ENCODE measurements at regions not wholly inside any gene's neighbourhood (a gene's known extent, or its start where the extent isn't known, plus 50 kb on each side); places are given as distances from the start of the nearest gene placed in this dataset.

DNA sequence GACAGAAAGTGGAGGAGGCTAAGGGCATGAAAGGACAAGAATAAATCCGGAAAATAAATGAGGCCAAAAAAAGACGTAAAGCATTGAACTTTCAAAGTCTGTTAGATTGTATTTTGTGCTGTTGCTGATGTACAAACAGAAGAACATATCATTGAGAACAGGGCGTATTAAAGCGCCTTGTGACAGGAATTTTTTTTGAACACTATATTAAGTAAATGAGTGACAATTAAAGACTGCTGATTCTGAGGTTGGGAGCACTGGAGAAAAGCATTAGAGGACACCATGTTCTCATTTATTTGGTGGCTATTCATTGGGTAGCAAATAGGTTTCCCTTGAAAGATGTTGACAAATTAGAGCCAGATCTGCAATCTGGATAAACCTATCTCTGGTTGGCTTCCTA lies 137.3 kb upstream of the SGCD start:
- H3K4me1 ChIP-seq (ENCODE audit: control insufficient read depth in 2 of 2, insufficient read depth in 1 of 2, low read depth in 1 of 2, low read length in 2 of 2), result peaks cover 0 to 2% of the 10 kb centered on the region in 2 donors
- H2AFZ ChIP-seq (ENCODE audit: low read length), result no peak overlapping the region
- no peak overlapping the region for H3K4me3 ChIP-seq (ENCODE audit: low read length in 2 of 2)
- no peak overlapping the region for H3K27ac ChIP-seq (replicated peaks; ENCODE audit: low read length)
- no peak overlapping the region for H2BK12ac ChIP-seq (ENCODE audit: low read length)
- DNase-seq (ENCODE audit: low spot score), result no peak
- H2BK15ac ChIP-seq (ENCODE audit: low read length), result no peak overlapping the region
- no peaks in the 10 kb centered on the region for H3K36me3 ChIP-seq (replicated peaks in 1 of 2; ENCODE audit: control insufficient read depth in 2 of 2, insufficient read depth in 2 of 2, low read length in 2 of 2)
- H3K79me1 ChIP-seq (ENCODE audit: low read depth, low read length), result no peaks in the 10 kb centered on the region
- no peaks in the 10 kb centered on the region for H3K27me3 ChIP-seq (ENCODE audit: control insufficient read depth in 3 of 3, insufficient read depth in 3 of 3, low read depth in 1 of 3, low read length in 3 of 3)
- H2BK5ac ChIP-seq (ENCODE audit: low read length), result no peak overlapping the region
- H2BK120ac ChIP-seq (ENCODE audit: low read depth, low read length), result no peak overlapping the region
- no CpG with 5 or more reads among the region's 4 CpGs for WGBS, 2 donors (ENCODE audit: extremely low coverage in 2 of 2, insufficient read length in 2 of 2, insufficient replicate concordance in 1 of 2)
- H4K91ac ChIP-seq (ENCODE audit: low read depth, low read length, poor library complexity), result no peak overlapping the region
- H3K14ac ChIP-seq (ENCODE audit: low read length), result no peak overlapping the region
- no peak overlapping the region for H4K8ac ChIP-seq (ENCODE audit: low read depth, low read length)
- no peak overlapping the region for H3K23ac ChIP-seq (ENCODE audit: low read depth, low read length, poor library complexity)
- H3K4me2 ChIP-seq (ENCODE audit: insufficient read depth, low read length, poor library complexity, severe bottlenecking), result no peak overlapping the region
- no peak overlapping the region for H3K18ac ChIP-seq (ENCODE audit: low read length)
- H3K9me3 ChIP-seq (replicated peaks in 1 of 2; ENCODE audit: control insufficient read depth in 2 of 2, insufficient read depth in 1 of 2, low read depth in 1 of 2, low read length in 2 of 2), result no peaks in the 10 kb centered on the region
- no peak overlapping the region for H3K4ac ChIP-seq (ENCODE audit: low read length)
- H2AK5ac ChIP-seq (ENCODE audit: low read depth, low read length), result no peak overlapping the region
- H3K9ac ChIP-seq (ENCODE audit: low read depth, low read length, poor library complexity), result no peak overlapping the region

DNA sequence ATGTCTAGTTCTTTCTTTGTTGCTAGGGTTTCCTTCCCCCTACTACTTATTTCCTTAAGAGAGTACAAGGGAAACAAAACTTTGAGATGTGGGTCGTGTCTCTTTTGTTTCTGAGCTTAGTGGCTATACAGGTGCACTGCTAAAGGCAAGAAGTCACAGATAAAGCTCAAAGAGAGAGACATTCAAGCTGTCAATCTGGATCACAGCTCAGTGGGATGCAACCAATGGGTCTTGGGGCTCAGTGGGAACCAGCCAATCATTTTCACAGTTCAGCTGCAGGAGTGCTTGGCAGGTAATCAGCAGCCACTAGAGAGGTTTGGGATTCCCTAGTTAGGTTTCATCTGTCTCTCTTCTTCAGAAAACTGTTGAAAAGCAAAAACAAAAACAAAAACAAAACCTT lies 135.4 kb upstream of the SGCD start:
- Histone ChIP-seq H3K27ac (replicated peaks; ENCODE audit: low read length) (no peak overlapping the region), H3K27me3 (ENCODE audit: control insufficient read depth in 3 of 3, insufficient read depth in 3 of 3, low read depth in 1 of 3, low read length in 3 of 3) (no peaks in the 10 kb centered on the region), H2BK120ac (ENCODE audit: low read depth, low read length) (no peak overlapping the region), H3K79me1 (ENCODE audit: low read depth, low read length) (no peaks in the 10 kb centered on the region), H4K8ac (ENCODE audit: low read depth, low read length) (no peak overlapping the region), H3K4me3 (ENCODE audit: low read length in 2 of 2) (no peak overlapping the region), H2AK5ac (ENCODE audit: low read depth, low read length) (no peak overlapping the region), H3K4ac (ENCODE audit: low read length) (no peak overlapping the region), H3K9me3 (replicated peaks in 1 of 2; ENCODE audit: control insufficient read depth in 2 of 2, insufficient read depth in 1 of 2, low read depth in 1 of 2, low read length in 2 of 2) (no peaks in the 10 kb centered on the region), H2AFZ (ENCODE audit: low read length) (no peak overlapping the region), H3K4me2 (ENCODE audit: insufficient read depth, low read length, poor library complexity, severe bottlenecking) (no peak overlapping the region), H4K91ac (ENCODE audit: low read depth, low read length, poor library complexity) (no peak overlapping the region), H3K4me1 (ENCODE audit: control insufficient read depth in 2 of 2, insufficient read depth in 1 of 2, low read depth in 1 of 2, low read length in 2 of 2) (peaks cover 0 to 2% of the 10 kb centered on the region in 2 donors), H2BK15ac (ENCODE audit: low read length) (no peak overlapping the region), H3K18ac (ENCODE audit: low read length) (no peak overlapping the region), H3K14ac (ENCODE audit: low read length) (no peak overlapping the region), H2BK12ac (ENCODE audit: low read length) (no peak overlapping the region), H2BK5ac (ENCODE audit: low read length) (no peak overlapping the region), H3K36me3 (replicated peaks in 1 of 2; ENCODE audit: control insufficient read depth in 2 of 2, insufficient read depth in 2 of 2, low read length in 2 of 2) (no peaks in the 10 kb centered on the region), H3K23ac (ENCODE audit: low read depth, low read length, poor library complexity) (no peak overlapping the region), H3K9ac (ENCODE audit: low read depth, low read length, poor library complexity) (no peak overlapping the region)
- no peak for DNase-seq (ENCODE audit: low spot score)
- WGBS, 2 donors (ENCODE audit: extremely low coverage in 2 of 2, insufficient read length in 2 of 2, insufficient replicate concordance in 1 of 2), result no CpG with 5 or more reads among the region's 1 CpG

DNA sequence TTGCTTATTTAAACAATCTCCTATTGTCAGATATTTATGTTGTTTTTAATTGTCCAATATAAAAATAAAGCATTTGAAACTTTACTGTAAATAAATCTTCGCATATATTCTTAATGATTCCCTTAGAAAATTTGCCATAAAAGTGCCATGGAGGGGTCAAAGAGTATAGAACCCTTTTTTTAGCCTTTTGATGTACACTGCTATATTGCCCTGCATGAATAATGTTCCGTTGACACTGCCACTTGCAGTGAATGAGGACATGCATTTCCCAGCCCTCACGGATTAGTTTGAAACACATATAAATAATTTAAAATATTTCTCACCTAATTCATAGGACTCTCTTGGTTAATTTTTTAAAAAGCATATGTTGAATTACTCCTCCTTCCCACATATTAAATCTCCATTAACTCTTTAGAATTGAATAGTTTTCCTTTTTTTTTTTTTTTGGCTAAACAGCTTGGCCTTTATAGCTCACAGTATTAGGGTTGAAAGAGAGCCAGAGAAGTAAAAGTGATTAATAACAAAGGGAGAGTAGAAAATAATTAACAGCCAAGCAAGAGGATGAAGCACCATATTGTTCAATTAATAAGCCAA lies 129.8 kb upstream of the SGCD start:
- peaks cover 0 to 1% of the 10 kb centered on the region in 2 donors for H3K4me1 ChIP-seq (ENCODE audit: control insufficient read depth in 2 of 2, insufficient read depth in 1 of 2, low read depth in 1 of 2, low read length in 2 of 2)
- no peak overlapping the region for H3K14ac ChIP-seq (ENCODE audit: low read length)
- no peak overlapping the region for H3K27ac ChIP-seq (replicated peaks; ENCODE audit: low read length)
- no peak overlapping the region for H4K8ac ChIP-seq (ENCODE audit: low read depth, low read length)
- no peak overlapping the region for H2AFZ ChIP-seq (ENCODE audit: low read length)
- no peak overlapping the region for H2BK120ac ChIP-seq (ENCODE audit: low read depth, low read length)
- no peak overlapping the region for H2BK5ac ChIP-seq (ENCODE audit: low read length)
- no peaks in the 10 kb centered on the region for H3K79me1 ChIP-seq (ENCODE audit: low read depth, low read length)
- no peak overlapping the region for H3K4me2 ChIP-seq (ENCODE audit: insufficient read depth, low read length, poor library complexity, severe bottlenecking)
- H3K36me3 ChIP-seq (replicated peaks in 1 of 2; ENCODE audit: control insufficient read depth in 2 of 2, insufficient read depth in 2 of 2, low read length in 2 of 2), result no peaks in the 10 kb centered on the region
- no peak overlapping the region for H2BK15ac ChIP-seq (ENCODE audit: low read length)
- no peak overlapping the region for H3K18ac ChIP-seq (ENCODE audit: low read length)
- no peak overlapping the region for H3K9ac ChIP-seq (ENCODE audit: low read depth, low read length, poor library complexity)
- no peak overlapping the region for H4K91ac ChIP-seq (ENCODE audit: low read depth, low read length, poor library complexity)
- no peak overlapping the region for H2AK5ac ChIP-seq (ENCODE audit: low read depth, low read length)
- H3K4me3 ChIP-seq (ENCODE audit: low read length in 2 of 2), result no peak overlapping the region
- DNase-seq (ENCODE audit: low spot score), result no peak
- H3K4ac ChIP-seq (ENCODE audit: low read length), result no peak overlapping the region
- no peaks in the 10 kb centered on the region for H3K27me3 ChIP-seq (ENCODE audit: control insufficient read depth in 3 of 3, insufficient read depth in 3 of 3, low read depth in 1 of 3, low read length in 3 of 3)
- WGBS, 2 donors (ENCODE audit: extremely low coverage in 2 of 2, insufficient read length in 2 of 2, insufficient replicate concordance in 1 of 2), result no CpG with 5 or more reads among the region's 3 CpGs
- H3K9me3 ChIP-seq (replicated peaks in 1 of 2; ENCODE audit: control insufficient read depth in 2 of 2, insufficient read depth in 1 of 2, low read depth in 1 of 2, low read length in 2 of 2), result no peaks in the 10 kb centered on the region
- H3K23ac ChIP-seq (ENCODE audit: low read depth, low read length, poor library complexity), result no peak overlapping the region
- no peak overlapping the region for H2BK12ac ChIP-seq (ENCODE audit: low read length)

DNA sequence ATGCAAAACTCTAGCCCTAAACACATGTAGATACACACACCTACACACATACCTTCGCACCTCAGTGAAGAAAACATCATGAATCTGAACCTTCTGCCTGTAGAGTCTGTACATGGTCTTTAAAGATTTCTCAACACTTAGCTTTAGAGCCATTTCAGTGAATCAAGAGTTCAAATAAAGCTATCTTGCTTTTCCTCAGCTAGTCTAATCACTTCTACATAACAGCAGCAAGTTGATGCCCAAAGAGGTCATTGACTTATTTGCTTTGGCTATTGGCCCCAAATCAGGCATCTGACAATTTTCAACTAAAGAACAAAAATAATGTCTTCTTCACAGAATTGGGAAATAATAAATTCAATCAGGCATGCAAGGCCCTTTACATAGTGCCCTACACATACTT lies 127.9 kb upstream of the SGCD start:
- H2BK5ac ChIP-seq (ENCODE audit: low read length), result no peak overlapping the region
- H3K4me1 ChIP-seq (ENCODE audit: control insufficient read depth in 2 of 2, insufficient read depth in 1 of 2, low read depth in 1 of 2, low read length in 2 of 2), result peaks cover 0 to 1% of the 10 kb centered on the region in 2 donors
- no peak overlapping the region for H4K8ac ChIP-seq (ENCODE audit: low read depth, low read length)
- H2BK15ac ChIP-seq (ENCODE audit: low read length), result no peak overlapping the region
- H3K9me3 ChIP-seq (replicated peaks in 1 of 2; ENCODE audit: control insufficient read depth in 2 of 2, insufficient read depth in 1 of 2, low read depth in 1 of 2, low read length in 2 of 2), result no peaks in the 10 kb centered on the region
- no peak overlapping the region for H3K27ac ChIP-seq (replicated peaks; ENCODE audit: low read length)
- no peak overlapping the region for H2AFZ ChIP-seq (ENCODE audit: low read length)
- H3K36me3 ChIP-seq (replicated peaks in 1 of 2; ENCODE audit: control insufficient read depth in 2 of 2, insufficient read depth in 2 of 2, low read length in 2 of 2), result no peaks in the 10 kb centered on the region
- H3K14ac ChIP-seq (ENCODE audit: low read length), result no peak overlapping the region
- no peak overlapping the region for H2BK120ac ChIP-seq (ENCODE audit: low read depth, low read length)
- H3K4ac ChIP-seq (ENCODE audit: low read length), result no peak overlapping the region
- no peak overlapping the region for H2AK5ac ChIP-seq (ENCODE audit: low read depth, low read length)
- H3K23ac ChIP-seq (ENCODE audit: low read depth, low read length, poor library complexity), result no peak overlapping the region
- no peak overlapping the region for H3K9ac ChIP-seq (ENCODE audit: low read depth, low read length, poor library complexity)
- no peak overlapping the region for H3K18ac ChIP-seq (ENCODE audit: low read length)
- no peak for DNase-seq (ENCODE audit: low spot score)
- WGBS, 2 donors (ENCODE audit: extremely low coverage in 2 of 2, insufficient read length in 2 of 2, insufficient replicate concordance in 1 of 2), result no CpG with 5 or more reads among the region's 1 CpG
- H4K91ac ChIP-seq (ENCODE audit: low read depth, low read length, poor library complexity), result no peak overlapping the region
- H3K79me1 ChIP-seq (ENCODE audit: low read depth, low read length), result no peaks in the 10 kb centered on the region
- no peak overlapping the region for H3K4me2 ChIP-seq (ENCODE audit: insufficient read depth, low read length, poor library complexity, severe bottlenecking)
- H2BK12ac ChIP-seq (ENCODE audit: low read length), result no peak overlapping the region
- no peaks in the 10 kb centered on the region for H3K27me3 ChIP-seq (ENCODE audit: control insufficient read depth in 3 of 3, insufficient read depth in 3 of 3, low read depth in 1 of 3, low read length in 3 of 3)
- no peak overlapping the region for H3K4me3 ChIP-seq (ENCODE audit: low read length in 2 of 2)
